HEK293T (cell line): ENCODE measurements at regions not wholly inside any gene's neighbourhood (a gene's known extent, or its start where the extent isn't known, plus 50 kb on each side); places are given as distances from the start of the nearest gene placed in this dataset.

Experiments used
- CTCF ChIA-PET: fragments of 350-600 bp; formaldehyde crosslinking; extraction: SDS; loops from one replicate; lab custom pipeline; 2021; ENCODE audit warnings: antibody characterized with exemption, inconsistent platforms; lab: Yijun Ruan, JAX
- POLR2A ChIA-PET: fragments of 350-600 bp; formaldehyde crosslinking; extraction: SDS; loops from one replicate; lab custom pipeline; 2020; ENCODE audit warnings: antibody characterized with exemption, inconsistent platforms; lab: Yijun Ruan, JAX
- DNase-seq: peaks from one replicate; pipeline ENCODE4 v3.0.0; 2012; ENCODE audit warnings: mixed read lengths; ENCODE audit errors: extremely low spot score
- ARNT ChIP-seq: fragments of 450-650 bp; IDR thresholded peaks from 2 replicates; pipeline ENCODE4 v1.6.1; 2017; ENCODE audit warnings: mild to moderate bottlenecking
- BHLHE40 ChIP-seq: fragments of 450-650 bp; IDR thresholded peaks from 2 replicates; pipeline ENCODE4 v1.6.1; 2016; ENCODE audit warnings: mild to moderate bottlenecking, moderate library complexity, borderline replicate concordance
- CTBP1 ChIP-seq: fragments of 450-650 bp; IDR thresholded peaks from 2 replicates; pipeline ENCODE4 v1.6.1; 2016; ENCODE audit warnings: borderline replicate concordance
- ELF4 ChIP-seq: fragments of 450-650 bp; IDR thresholded peaks from 2 replicates; pipeline ENCODE4 v1.6.1; 2017; ENCODE audit warnings: antibody characterized with exemption
- FOXA1 ChIP-seq: fragments of 450-650 bp; IDR thresholded peaks from 2 replicates; pipeline ENCODE4 v1.6.1; 2016; ENCODE audit warnings: mild to moderate bottlenecking
- FOXK2 ChIP-seq: fragments of 450-650 bp; IDR thresholded peaks from 2 replicates; pipeline ENCODE4 v1.6.1; 2016; ENCODE audit warnings: mild to moderate bottlenecking
- FOXM1 ChIP-seq: fragments of 450-650 bp; IDR thresholded peaks from 2 replicates; pipeline ENCODE4 v1.6.1; 2017; ENCODE audit warnings: mild to moderate bottlenecking, borderline replicate concordance
- HDGF ChIP-seq: fragments of 450-650 bp; IDR thresholded peaks from 2 replicates; pipeline ENCODE4 v1.6.1; 2017; ENCODE audit warnings: antibody characterized with exemption, borderline replicate concordance
- L3MBTL2 ChIP-seq: fragments of 450-650 bp; conservative IDR thresholded peaks from 2 replicates; pipeline ENCODE4 v1.6.1; 2016; ENCODE audit warnings: mild to moderate bottlenecking
- LEF1 ChIP-seq: fragments of 450-650 bp; IDR thresholded peaks from 2 replicates; pipeline ENCODE4 v1.6.1; 2017; ENCODE audit warnings: mild to moderate bottlenecking, borderline replicate concordance
- NFRKB ChIP-seq: fragments of 450-650 bp; IDR thresholded peaks from 2 replicates; pipeline ENCODE4 v1.6.1; 2016; ENCODE audit warnings: mild to moderate bottlenecking, moderate library complexity
- SP1 ChIP-seq: fragments of 450-650 bp; IDR thresholded peaks from 2 replicates; pipeline ENCODE4 v1.6.1; 2017
- SUZ12 ChIP-seq: fragments of 450-650 bp; IDR thresholded peaks from 2 replicates; pipeline ENCODE4 v1.6.1; 2016; ENCODE audit warnings: mild to moderate bottlenecking
- TARDBP ChIP-seq: fragments of 450-650 bp; IDR thresholded peaks from 2 replicates; pipeline ENCODE4 v1.6.1; 2016
- ZNF384 ChIP-seq: fragments of 450-650 bp; IDR thresholded peaks from 2 replicates; pipeline ENCODE4 v1.6.1; 2016
- TF ChIP-seq, protein P1 (sequence below): fragments of 450-650 bp; IDR thresholded peaks from 2 replicates; pipeline ENCODE4 v1.6.1; 2016

DNA sequence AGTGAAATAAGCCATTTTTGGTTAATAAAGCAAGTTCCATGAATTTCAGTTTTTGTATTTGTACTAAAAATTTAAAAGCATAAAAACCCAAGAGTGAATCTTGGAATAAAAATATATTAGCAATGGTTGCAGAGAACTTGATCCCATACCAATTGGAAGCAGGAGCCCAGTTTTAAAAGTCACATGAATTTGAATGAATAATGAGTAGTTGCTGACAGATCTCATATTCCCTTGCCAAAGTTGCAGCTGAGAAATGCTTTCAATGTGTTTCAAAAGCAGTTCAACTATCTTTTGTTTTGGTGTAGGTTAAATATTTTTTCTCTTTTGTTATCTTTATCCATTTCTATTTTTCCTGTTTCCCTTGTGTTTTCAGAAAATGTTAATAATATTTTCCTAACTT is 818.6 kb downstream of the CDH18 start:
- DNase-seq, result no peak
- CTCF ChIA-PET, result no interaction called here
- POLR2A ChIA-PET, result no interaction called here
- TF ChIP-seq SP1 (no peak), ELF4 (no peak), FOXK2 (no peak), HDGF (no peak), FOXM1 (no peak), ARNT (no peak), TARDBP (no peak), BHLHE40 (no peak), SUZ12 (no peak), LEF1 (no peak)

DNA sequence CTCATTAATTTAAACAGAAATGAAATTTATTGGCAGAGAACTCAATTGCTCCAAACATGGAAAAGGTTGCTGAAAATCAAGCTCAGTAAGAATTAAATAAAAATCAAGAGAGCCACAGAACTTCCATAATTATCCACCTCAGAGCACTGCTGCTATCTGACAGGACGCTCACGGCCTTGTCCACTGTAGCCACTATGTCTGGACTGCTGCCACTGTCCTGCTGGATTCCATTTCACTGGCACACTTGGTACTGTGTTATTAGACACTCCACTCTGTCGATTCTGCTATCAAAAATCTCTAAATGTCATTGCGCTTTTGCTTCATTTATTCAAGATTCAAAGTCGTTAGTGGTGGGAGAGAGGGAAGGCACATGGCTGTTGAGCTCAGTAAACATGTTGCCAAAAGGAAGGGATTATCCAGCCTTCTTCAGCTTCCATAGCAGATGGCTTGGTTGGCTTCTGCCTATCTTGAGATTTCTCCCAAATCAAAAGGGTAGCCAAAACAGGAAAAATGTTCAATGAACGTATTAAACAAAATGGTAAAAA is 815.0 kb downstream of the CDH18 start:
- no peak for DNase-seq
- TF ChIP-seq FOXM1 (no peak), NFRKB (no peak), SP1 (no peak), ELF4 (no peak), FOXA1 (no peak), ZNF384 (no peak), LEF1 (no peak), BHLHE40 (no peak), HDGF (no peak), CTBP1 (no peak), TARDBP (no peak)
- ChIA-PET CTCF (interaction anchor here (0.6 kb wide), 1 partner anchor 27 kb away, joined by 4 read pairs; no protein-coding TSS in a partner anchor), POLR2A (no interaction called here)

DNA sequence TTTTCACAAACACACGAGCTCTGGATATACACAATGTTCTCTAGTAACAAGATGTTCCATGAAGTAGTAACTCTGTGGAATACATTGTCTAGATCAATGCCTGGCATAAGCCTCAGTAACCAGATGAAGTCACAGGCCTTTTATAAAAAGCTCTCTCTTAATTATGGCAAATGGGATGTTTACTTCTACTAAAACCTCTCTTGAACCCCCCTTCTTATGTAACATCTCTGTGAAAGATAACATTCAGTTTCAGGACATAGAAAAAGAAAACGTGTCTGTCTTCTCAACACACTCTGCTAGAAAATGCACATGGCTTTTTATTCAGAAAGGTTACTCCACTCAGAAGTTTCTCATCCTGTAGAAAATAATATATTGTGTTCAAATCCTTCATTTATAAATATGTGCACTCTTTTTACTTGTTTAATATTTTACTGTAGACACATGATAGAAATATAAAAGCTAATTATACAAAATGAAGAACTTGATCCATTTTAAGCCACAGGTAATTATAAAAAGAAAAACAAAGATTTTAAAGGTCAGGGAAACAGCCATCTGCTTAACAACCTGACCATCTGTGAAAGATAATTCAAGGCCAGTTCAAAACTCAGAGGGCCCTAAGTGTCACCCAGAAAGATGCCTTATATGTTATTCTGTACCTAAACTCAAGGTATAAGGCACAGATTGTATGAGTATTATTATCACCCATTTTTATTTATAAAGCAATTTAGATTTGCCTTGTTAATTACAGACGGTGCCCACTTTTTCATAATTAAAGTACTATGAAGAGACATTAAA is 812.0 kb downstream of the CDH18 start:
- DNase-seq, result no peak
- no peak for TF ChIP-seq FOXA1
- no peak for TF ChIP-seq FOXK2
- no peak for TF ChIP-seq ZNF384

DNA sequence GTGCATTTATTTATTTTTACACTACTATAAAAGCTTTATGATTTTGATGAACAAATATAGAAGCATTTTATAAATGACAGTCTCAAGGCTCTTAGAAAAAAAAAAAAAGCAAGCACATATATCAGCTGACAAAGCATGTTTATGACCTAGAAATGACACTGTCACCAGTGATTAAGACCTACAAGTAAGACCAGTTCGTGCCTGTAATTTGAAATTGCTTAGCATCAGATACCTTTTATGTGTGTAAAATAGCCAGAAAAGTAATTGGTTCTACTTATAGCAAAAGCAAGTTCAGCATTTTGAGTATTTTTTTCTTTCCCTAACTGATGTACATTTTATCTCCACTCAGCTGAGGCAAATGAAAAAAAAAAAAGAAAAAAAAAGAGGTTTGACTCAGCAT is 808.4 kb downstream of the CDH18 start:
- DNase-seq, result no peak
- ChIA-PET CTCF (no interaction called here), POLR2A (no interaction called here)
- TF ChIP-seq L3MBTL2, result no peak
- no peak for TF ChIP-seq SUZ12
- TF ChIP-seq ZNF384, result peak; percentile 57; the same call in 1 of the 2 replicates
- no peak for TF ChIP-seq FOXA1
- TF ChIP-seq, protein P1, sequence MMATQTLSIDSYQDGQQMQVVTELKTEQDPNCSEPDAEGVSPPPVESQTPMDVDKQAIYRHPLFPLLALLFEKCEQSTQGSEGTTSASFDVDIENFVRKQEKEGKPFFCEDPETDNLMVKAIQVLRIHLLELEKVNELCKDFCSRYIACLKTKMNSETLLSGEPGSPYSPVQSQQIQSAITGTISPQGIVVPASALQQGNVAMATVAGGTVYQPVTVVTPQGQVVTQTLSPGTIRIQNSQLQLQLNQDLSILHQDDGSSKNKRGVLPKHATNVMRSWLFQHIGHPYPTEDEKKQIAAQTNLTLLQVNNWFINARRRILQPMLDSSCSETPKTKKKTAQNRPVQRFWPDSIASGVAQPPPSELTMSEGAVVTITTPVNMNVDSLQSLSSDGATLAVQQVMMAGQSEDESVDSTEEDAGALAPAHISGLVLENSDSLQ, result peak; percentile 72
- TF ChIP-seq ARNT, result no peak
- TF ChIP-seq LEF1, result no peak
- no peak for TF ChIP-seq NFRKB

More for the DNA sequence above, 812.0 kb downstream of the CDH18 start:
- CTCF ChIA-PET, result no interaction called here
- POLR2A ChIA-PET, result no interaction called here

DNA sequence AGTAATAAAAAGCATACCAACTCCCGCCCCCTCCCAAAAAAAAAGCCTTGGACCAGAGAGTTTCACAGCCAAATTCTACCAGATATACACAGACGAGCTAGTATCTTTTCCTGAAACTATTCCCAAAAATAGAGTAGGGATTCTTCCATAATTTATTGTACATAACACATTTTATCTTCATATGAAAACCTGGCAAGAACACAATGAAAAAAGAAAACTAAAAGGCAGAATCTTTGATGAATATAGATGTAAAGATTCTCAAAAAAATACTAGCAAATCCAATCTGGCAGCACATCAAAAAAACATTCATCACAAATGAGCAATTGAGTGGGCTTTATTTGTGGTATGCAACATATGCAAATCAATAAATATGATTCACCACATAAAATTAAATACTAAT is 798.8 kb downstream of the CDH18 start:
- no peak for DNase-seq
- TF ChIP-seq FOXA1 (no peak), ARNT (no peak), HDGF (no peak), SP1 (no peak), ZNF384 (no peak)
- CTCF ChIA-PET, result no interaction called here
- POLR2A ChIA-PET, result no interaction called here

DNA sequence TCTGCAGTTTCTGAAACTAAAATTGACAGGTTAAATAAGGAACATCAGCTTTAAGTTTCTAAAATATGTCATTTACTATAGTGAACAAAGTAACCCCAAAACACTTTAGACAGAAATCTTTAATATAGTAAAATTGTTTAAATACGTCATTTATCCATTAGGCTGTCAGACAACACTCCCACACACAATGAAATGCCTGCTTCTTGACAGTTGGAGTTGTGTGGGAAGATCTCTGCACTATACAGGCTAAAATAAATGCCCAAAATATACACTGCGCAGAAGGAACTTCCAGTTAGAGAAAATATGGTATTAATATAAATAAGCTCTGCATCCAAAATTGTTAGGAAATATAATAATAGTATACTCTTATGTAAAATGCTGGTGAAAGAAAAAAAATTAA is 794.4 kb downstream of the CDH18 start:
- POLR2A ChIA-PET, result no interaction called here
- TF ChIP-seq FOXA1 (no peak), CTBP1 (no peak)
- CTCF ChIA-PET, result no interaction called here
- no peak for DNase-seq

DNA sequence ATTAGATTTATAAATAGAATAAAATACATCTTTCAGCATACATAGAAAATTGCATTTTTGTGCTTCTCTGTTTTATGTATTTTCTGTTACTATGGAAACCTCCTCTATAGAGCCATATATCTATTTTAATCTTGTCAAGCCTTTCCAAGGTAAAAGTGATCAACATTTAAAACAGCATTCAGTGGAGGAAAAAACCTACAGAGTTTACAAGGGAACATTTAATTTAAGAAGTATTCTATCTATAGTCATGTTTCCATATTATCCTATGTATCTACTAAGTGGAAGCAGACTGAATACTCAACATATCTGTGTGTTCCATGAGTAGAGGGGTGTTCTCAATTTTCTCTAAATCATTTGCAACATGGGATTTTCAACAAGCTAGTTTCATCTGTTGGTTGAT is 791.4 kb downstream of the CDH18 start:
- no peak for DNase-seq
- ChIA-PET CTCF (no interaction called here), POLR2A (no interaction called here)
- TF ChIP-seq FOXA1 (no peak), SP1 (no peak), ZNF384 (no peak), ELF4 (no peak), FOXK2 (no peak), TARDBP (no peak), ARNT (no peak), FOXM1 (no peak), CTBP1 (no peak), LEF1 (no peak), SUZ12 (no peak), HDGF (no peak), L3MBTL2 (no peak), BHLHE40 (no peak), NFRKB (no peak)
- TF ChIP-seq, protein P1, result no peak
